ENCODE measurements at regions not wholly inside any gene's neighbourhood (a gene's known extent, or its start where the extent isn't known, plus 50 kb on each side); places are given as distances from the start of the nearest gene placed in this dataset.

- H3K27ac Mint-ChIP-seq (ENCODE audit: unreplicated experiment): no peak overlapping the region
- POLR2A ChIA-PET: no interaction called here
- no peak for TF ChIP-seq CTCF (IDR thresholded peaks at IDR 0.05; ENCODE audit: insufficient read depth in 1 of 2, low read depth in 1 of 2, low read length in 1 of 2, severe bottlenecking in 1 of 2, unreplicated experiment in 1 of 2)
- no peak overlapping the region for H3K4me3 ChIP-seq (ENCODE audit: low read depth, low read length)
- CTCF ChIA-PET: no interaction called here
- intact Hi-C loops (cut with micrococcal nuclease; ENCODE audit: unreplicated experiment): no loop called here
- no peaks in the 10 kb centered on the region for H3K4me1 Mint-ChIP-seq (ENCODE audit: low read depth, unreplicated experiment)
- no peaks in the 10 kb centered on the region for H3K36me3 ChIP-seq (ENCODE audit: control insufficient read depth, insufficient read depth, low read length)
- H3K4me3 Mint-ChIP-seq (ENCODE audit: unreplicated experiment): no peak overlapping the region
- no peaks in the 10 kb centered on the region for H3K4me1 ChIP-seq
- H3K9me3 ChIP-seq: peaks cover 4% of the 10 kb centered on the region; the same call in 1 of the 2 replicates
- no peak for DNase-seq
- H3K27me3 ChIP-seq (replicated peaks; ENCODE audit: control insufficient read depth, insufficient read depth, low read length): no peaks in the 10 kb centered on the region
- H3K36me3 Mint-ChIP-seq (ENCODE audit: insufficient read depth, unreplicated experiment): peaks cover 7% of the 10 kb centered on the region
- H3K27me3 Mint-ChIP-seq (ENCODE audit: insufficient read depth, unreplicated experiment): no peaks in the 10 kb centered on the region
- H3K9me3 Mint-ChIP-seq (ENCODE audit: unreplicated experiment): peaks cover 46% of the 10 kb centered on the region
- BruUV-seq (replicated peaks): no TSS peak
These were observed 97.3 kb upstream of the HMCN1 start for GRCh38 chr1:185636848-185637247.

GRCh38 chr1:185634704-185635103 lies 99.5 kb upstream of the HMCN1 start:
- Histone ChIP-seq H3K36me3 (ENCODE audit: control insufficient read depth, insufficient read depth, low read length) (no peaks in the 10 kb centered on the region), H3K4me1 (no peaks in the 10 kb centered on the region), H3K9me3 (peaks cover 4% of the 10 kb centered on the region; the same call in 1 of the 2 replicates), H3K4me3 (ENCODE audit: low read depth, low read length) (no peak overlapping the region), H3K27me3 (replicated peaks; ENCODE audit: control insufficient read depth, insufficient read depth, low read length) (no peaks in the 10 kb centered on the region)
- H3K4me1 Mint-ChIP-seq (ENCODE audit: low read depth, unreplicated experiment): no peaks in the 10 kb centered on the region
- intact Hi-C loops (cut with micrococcal nuclease; ENCODE audit: unreplicated experiment): no loop called here
- no peak for TF ChIP-seq CTCF (IDR thresholded peaks at IDR 0.05; ENCODE audit: insufficient read depth in 1 of 2, low read depth in 1 of 2, low read length in 1 of 2, severe bottlenecking in 1 of 2, unreplicated experiment in 1 of 2)
- no TSS peak for BruUV-seq (replicated peaks)
- ChIA-PET CTCF (no interaction called here), POLR2A (no interaction called here)
- H3K4me3 Mint-ChIP-seq (ENCODE audit: unreplicated experiment): no peak overlapping the region
- H3K27me3 Mint-ChIP-seq (ENCODE audit: insufficient read depth, unreplicated experiment): no peaks in the 10 kb centered on the region
- H3K27ac Mint-ChIP-seq (ENCODE audit: unreplicated experiment): no peak overlapping the region
- H3K36me3 Mint-ChIP-seq (ENCODE audit: insufficient read depth, unreplicated experiment): peaks cover 7% of the 10 kb centered on the region
- DNase-seq: no peak
- peaks cover 46% of the 10 kb centered on the region for H3K9me3 Mint-ChIP-seq (ENCODE audit: unreplicated experiment)

GRCh38 chr1:185632659-185633423 lies 101.3 kb upstream of the HMCN1 start:
- Histone ChIP-seq H3K27me3 (replicated peaks; ENCODE audit: control insufficient read depth, insufficient read depth, low read length) (no peaks in the 10 kb centered on the region), H3K9me3 (peaks cover 4% of the 10 kb centered on the region; the same call in 1 of the 2 replicates), H3K36me3 (ENCODE audit: control insufficient read depth, insufficient read depth, low read length) (no peaks in the 10 kb centered on the region), H3K4me1 (no peaks in the 10 kb centered on the region), H3K4me3 (ENCODE audit: low read depth, low read length) (no peak overlapping the region)
- ChIA-PET POLR2A (no interaction called here), CTCF (no interaction called here)
- BruUV-seq (replicated peaks): no TSS peak
- Mint-ChIP-seq H3K9me3 (ENCODE audit: unreplicated experiment) (peaks cover 35% of the 10 kb centered on the region), H3K36me3 (ENCODE audit: insufficient read depth, unreplicated experiment) (no peaks in the 10 kb centered on the region), H3K4me3 (ENCODE audit: unreplicated experiment) (no peak overlapping the region), H3K4me1 (ENCODE audit: low read depth, unreplicated experiment) (no peaks in the 10 kb centered on the region), H3K27ac (ENCODE audit: unreplicated experiment) (no peak overlapping the region), H3K27me3 (ENCODE audit: insufficient read depth, unreplicated experiment) (no peaks in the 10 kb centered on the region)
- no peak for TF ChIP-seq CTCF (IDR thresholded peaks at IDR 0.05; ENCODE audit: insufficient read depth in 1 of 2, low read depth in 1 of 2, low read length in 1 of 2, severe bottlenecking in 1 of 2, unreplicated experiment in 1 of 2)
- intact Hi-C loops (cut with micrococcal nuclease; ENCODE audit: unreplicated experiment): no loop called here
- DNase-seq: no peak
